Stimulated activated CD4-positive, alpha-beta T cell treated with anti-CD3 and anti-CD28 coated beads, Interleukin-15, amount 100 ng/mL, for 24 hours (primary cell): ENCODE measurements at regions not wholly inside any gene's neighbourhood (a gene's known extent, or its start where the extent isn't known, plus 50 kb on each side); places are given as distances from the start of the nearest gene placed in this dataset.
"Not testable (repeated sequence)": the region's sequence is repeated elsewhere in the genome, so short reads cannot be mapped to it uniquely, and the experiment has no call there.

ENCODE experiments used
- DNase-seq: peaks from one replicate; pipeline ENCODE4 v3.0.0-alpha.2; 2020

- no peak for DNase-seq
Observed at GRCh38 chr5:67674159-67674655, 477.6 kb upstream of the CD180 start.

- DNase-seq, result no peak
Observed at GRCh38 chr5:67673618-67674017, 477.0 kb upstream of the CD180 start.

- no peak for DNase-seq
Observed at GRCh38 chr5:67673180-67673579, 476.6 kb upstream of the CD180 start.

- no peak for DNase-seq
Observed at GRCh38 chr5:67672636-67673035, 476.0 kb upstream of the CD180 start.

- no peak for DNase-seq
Observed at GRCh38 chr5:67669916-67670315, 473.3 kb upstream of the CD180 start.

DNA sequence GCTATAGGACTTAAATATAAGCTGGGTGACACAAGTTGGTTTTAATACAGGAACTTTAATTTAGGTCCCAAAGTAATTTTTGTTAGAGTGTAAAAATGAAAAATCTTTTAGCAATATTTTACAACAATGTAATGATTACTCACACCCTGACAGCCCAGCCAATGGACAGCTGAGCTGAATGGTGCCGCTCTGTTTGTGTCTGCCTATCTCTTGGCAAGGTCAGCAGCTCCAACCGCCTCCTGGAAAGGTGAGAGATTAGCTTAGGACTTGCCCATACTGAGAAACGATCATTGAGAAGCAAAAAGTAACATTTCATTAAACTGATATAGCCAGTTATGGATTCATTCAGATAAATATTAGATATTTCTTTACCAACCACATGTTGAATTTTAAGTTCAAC, 463.6 kb upstream of the CD180 start:
- DNase-seq, result no peak

DNA sequence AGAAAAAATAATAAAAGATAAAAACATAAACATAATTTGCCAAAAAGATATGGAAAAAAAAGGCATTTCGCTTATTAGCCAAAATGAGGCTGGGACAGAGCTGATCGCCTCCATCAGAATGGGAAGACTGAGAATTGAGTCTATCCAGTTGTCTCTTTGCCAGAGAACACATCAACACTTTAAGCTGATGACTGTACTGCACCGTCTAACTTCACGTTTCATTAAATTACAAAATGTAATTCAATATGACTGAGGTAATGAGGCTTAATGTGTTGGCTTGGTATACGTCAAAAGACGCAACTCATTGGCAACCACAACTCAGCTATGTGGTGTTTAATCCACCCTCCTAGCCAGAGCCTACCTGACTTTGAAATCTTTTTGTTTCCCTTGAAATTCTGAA, 462.7 kb upstream of the CD180 start:
- DNase-seq, result no peak

DNA sequence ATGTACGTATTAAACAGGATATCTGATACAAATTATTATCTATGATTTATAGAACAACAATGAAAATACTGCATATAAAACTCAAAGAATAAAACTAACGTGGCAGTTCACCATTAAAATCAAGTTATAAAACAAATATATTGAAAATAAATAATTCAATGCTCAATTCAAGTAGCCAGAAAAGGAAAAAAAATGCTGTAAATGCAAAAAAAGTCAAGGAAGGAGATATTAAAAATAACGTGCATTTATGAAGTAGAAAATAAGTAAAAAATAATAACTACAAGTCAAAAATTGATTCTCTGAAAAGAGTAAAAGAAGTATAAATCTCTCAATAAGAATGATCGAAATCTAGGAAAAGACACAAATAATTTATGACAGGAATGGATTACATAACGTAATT, 460.5 kb upstream of the CD180 start:
- no peak for DNase-seq

DNA sequence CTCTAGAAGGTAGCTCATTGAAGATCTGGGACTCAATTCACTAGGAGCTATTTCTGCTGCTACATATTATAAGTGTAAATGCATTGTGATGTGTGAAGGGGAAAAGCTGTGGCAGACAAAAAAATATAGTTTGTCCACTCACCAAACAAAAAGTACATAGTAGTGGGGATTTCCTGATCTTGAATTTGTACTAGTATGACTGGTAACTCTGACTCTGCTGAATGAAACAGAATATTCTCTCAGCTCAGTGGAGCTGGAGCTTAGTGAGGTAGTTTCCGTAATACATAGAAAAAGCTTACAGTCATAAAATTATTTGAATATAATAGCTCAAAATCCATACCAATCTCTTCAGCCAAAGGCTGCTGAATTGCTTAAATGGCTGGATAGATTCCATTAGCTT, 455.6 kb upstream of the CD180 start:
- DNase-seq, result no peak

- no peak for DNase-seq
Observed at GRCh38 chr5:67651180-67651579, 454.6 kb upstream of the CD180 start.

GRCh38 chr5:67648201-67648671, 451.6 kb upstream of the CD180 start:
- DNase-seq, result no peak

- no peak for DNase-seq
Observed at GRCh38 chr5:67647772-67648171, 451.2 kb upstream of the CD180 start.

GRCh38 chr5:67644221-67644920, 447.8 kb upstream of the CD180 start:
- no peak for DNase-seq

DNA sequence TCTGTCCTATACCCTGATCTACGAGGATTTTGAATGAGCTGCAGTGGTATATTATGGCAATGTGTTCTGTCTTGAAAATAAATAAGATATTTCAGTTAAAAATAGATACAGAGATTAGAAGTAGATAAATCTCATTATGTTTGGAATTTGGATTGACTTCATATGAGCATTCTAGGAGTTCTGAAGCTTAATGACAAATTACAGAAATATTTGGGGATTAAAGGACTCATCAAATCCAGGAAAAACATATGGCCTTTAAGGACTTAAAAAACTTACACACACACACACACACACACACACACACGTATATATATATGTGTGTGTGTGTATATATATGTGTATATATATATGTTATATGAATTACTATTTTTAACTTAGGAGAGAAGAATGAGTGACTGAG, 446.9 kb upstream of the CD180 start:
- no peak for DNase-seq

- no peak for DNase-seq
Observed at GRCh38 chr5:67639976-67640375, 443.4 kb upstream of the CD180 start.

DNA sequence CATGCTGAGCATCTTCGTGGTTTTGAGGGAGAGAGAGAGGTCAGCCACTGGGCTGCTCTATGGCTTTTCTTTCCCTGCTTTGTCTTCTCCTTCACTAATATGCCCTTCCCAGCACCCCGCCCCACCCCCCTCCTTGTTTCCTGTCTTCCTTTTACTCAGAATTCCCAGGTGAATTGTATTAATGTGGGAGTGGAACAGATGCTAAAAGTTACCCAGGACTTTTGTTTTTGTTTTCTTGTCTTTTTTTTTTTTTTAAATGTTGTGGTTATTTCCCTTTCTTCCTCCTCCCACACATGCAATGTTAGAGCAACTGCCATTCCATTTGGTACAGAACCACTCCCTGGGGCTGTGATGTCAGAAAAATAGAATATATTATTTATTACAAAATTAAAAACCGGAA, 442.7 kb upstream of the CD180 start:
- no peak for DNase-seq

- DNase-seq, result no peak
Observed at GRCh38 chr5:67636850-67637524, 440.4 kb upstream of the CD180 start.

GRCh38 chr5:67636091-67636490, 439.5 kb upstream of the CD180 start:
- no peak for DNase-seq

DNA sequence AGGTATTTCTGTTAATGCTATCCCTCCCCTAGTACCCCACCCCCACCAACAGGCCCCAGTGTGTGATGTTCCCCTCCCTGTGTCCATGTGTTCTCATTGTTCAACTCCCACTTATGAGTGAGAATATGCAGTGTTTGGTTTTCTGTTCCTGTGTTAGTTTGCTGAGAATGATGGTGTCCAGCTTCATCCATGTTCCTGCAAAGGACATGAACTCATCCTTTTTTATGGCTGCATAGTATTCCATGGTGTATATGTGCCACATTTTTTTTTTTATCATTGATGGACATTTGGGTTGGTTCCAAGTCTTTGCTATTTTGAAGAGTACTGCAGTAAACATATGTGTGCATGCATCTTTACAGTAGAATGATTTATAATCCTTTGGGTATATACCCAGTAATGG, 430.5 kb upstream of the CD180 start:
- DNase-seq, result not testable (repeated sequence)

- DNase-seq, result no peak
Observed at GRCh38 chr5:67623078-67623477, 426.5 kb upstream of the CD180 start.

DNA sequence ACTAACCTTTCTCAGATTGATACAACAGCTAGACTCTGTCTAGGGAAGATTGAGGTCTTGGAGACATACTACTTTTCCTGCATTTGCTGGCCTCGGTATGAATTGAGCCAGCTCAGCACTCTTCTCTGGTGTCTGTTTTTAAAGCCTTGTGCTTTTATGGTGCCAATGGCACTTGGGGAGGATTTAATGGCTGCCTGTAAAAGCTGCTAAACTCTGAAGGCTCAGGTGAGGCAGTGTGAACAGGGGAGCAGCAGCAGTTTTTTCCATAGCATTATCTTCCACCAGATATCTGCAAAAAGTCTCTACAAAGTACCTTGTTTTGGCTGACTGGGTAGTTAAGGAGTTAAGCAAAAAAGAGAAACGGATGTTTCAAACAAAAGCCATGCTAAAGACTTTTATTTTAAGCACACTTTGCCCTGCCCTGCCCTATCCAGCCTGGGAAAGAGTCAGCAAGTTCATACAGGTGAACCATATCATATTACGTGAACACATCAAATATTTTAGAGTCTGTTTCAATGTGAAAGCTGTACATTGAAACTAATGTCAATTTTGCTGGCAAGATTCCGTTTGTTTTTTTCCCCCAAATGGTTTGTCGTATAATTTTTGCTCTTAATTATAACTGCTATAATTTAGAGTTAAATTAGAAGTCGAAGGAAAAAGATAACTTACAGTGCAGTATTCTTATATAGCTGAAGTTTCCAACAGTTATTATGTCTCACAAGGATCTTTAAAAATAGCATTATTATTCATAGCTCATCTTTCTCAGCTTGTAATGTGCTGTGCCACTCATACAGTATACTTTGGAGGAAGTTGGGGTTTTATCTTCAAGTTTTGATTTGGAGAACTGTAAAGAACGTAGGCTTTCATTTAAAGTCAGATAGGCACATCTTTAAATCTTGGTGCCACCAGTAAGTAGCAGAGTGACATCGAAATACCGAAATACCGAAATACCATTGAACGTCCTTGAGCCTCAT, 424.1 kb upstream of the CD180 start:
- no peak for DNase-seq

DNA sequence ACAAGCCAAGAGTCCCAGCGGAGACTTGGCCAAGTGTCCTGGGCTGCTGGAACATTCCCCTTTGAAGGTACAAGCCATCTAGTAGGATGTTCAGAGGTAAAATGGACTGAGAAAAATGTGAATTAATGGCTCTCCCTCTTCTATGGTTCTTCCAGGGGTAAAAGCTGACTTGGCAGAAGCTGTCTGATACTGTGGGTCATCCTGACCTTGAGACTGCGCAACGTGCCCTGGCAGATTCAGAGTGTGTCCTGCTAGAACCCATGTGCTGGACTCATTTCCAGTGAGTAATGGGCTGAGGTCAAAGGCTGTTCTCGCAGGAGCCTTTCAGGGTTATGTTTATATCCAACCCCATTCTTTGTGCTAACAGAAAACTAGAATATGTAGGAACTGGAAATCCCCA, 423.0 kb upstream of the CD180 start:
- DNase-seq, result no peak

DNA sequence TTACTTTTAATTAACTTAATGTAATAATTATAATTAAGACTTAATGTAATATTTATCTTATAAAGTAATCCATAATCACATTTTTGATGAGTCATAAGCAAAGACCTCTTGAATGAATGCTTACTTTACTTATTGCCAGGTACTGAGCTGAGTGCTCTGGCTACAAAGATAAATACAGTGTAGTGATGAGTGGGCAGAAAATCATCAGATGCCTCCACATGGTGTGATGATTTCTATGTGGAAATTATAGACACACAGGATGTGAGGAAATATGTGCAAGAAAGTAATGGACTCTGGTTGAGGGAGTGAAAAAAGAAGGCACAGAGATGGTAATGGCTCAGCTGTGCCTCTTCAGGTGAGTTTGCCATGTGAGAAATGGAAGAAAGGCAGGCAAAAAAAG, 422.6 kb upstream of the CD180 start:
- DNase-seq, result no peak
